Transverse colon (tissue), 4 donors: ENCODE measurements at regions not wholly inside any gene's neighbourhood (a gene's known extent, or its start where the extent isn't known, plus 50 kb on each side); places are given as distances from the start of the nearest gene placed in this dataset.

Experiments
- CTCF ChIP-seq, 5 experiments: fragments of 200-600 bp in 3 of 5; fragments of 450-650 bp in 2 of 5; sonication (generic) in 3 of 5; IDR thresholded peaks; 1 replicate in 2 of 5; 2 replicates in 3 of 5; pipeline ENCODE4 v1.5.1; 2016 to 2017; ENCODE audit warnings: antibody characterized with exemption in 5 of 5, inconsistent platforms in 3 of 5, mild to moderate bottlenecking in 2 of 5, moderate library complexity in 1 of 5
- POLR2A ChIP-seq: fragments of 450-650 bp; IDR thresholded peaks from one replicate; pipeline ENCODE4 v1.6.1; 2016; ENCODE audit warnings: antibody characterized with exemption, mild to moderate bottlenecking, moderate library complexity
- POLR2AphosphoS5 ChIP-seq, 3 donors: sonication (generic); formaldehyde crosslinking; IDR thresholded peaks; one replicate each; pipeline ENCODE4 v1.6.1; 2016; ENCODE audit warnings: antibody characterized with exemption in 3 of 3

- TF ChIP-seq POLR2AphosphoS5 (IDR thresholded peaks at IDR 0.05): no peak
- TF ChIP-seq POLR2A: no peak
- no peak for TF ChIP-seq CTCF (IDR thresholded peaks at IDR 0.05)
Observed at GRCh38 chr21:22346576-22346975, 1348.4 kb downstream of the NCAM2 start.
